Neural cell (in vitro differentiated cells): ENCODE measurements at regions not wholly inside any gene's neighbourhood (a gene's known extent, or its start where the extent isn't known, plus 50 kb on each side); places are given as distances from the start of the nearest gene placed in this dataset.

Experiments used
- H2AFZ ChIP-seq: fragments of 200-600, 300-800 bp; sonication (generic), shearing (Covaris generic); 2 replicates; pipeline ENCODE4 v1.6.0; 2014; ENCODE audit warnings: low read depth, mild to moderate bottlenecking, antibody characterized with exemption, low read length, moderate library complexity
- H3F3A ChIP-seq: fragments of 200-600 bp; shearing (Covaris generic); 2 replicates; pipeline ENCODE4 v1.6.1; 2016; ENCODE audit warnings: mild to moderate bottlenecking, moderate library complexity, mixed read lengths, antibody characterized with exemption, low read length; ENCODE audit not compliant: insufficient read depth, poor library complexity, severe bottlenecking
- H3K27ac ChIP-seq: fragments of 200-600, 300-800 bp; sonication (generic), shearing (Covaris generic); 2 replicates; pipeline ENCODE4 v1.5.1; 2014; ENCODE audit warnings: mild to moderate bottlenecking, low read length, moderate library complexity
- H3K27me3 ChIP-seq: fragments of 300-800, 200-600 bp; sonication (generic), shearing (Covaris generic); 2 replicates; pipeline ENCODE4 v1.6.0; 2014; ENCODE audit warnings: mild to moderate bottlenecking, low read depth, low read length, moderate library complexity; ENCODE audit not compliant: insufficient read depth
- H3K36me3 ChIP-seq: fragments of 300-800, 200-600 bp; sonication (generic), shearing (Covaris generic); 2 replicates; pipeline ENCODE4 v1.5.1; 2014; ENCODE audit warnings: mild to moderate bottlenecking, antibody characterized with exemption, low read length, moderate library complexity; ENCODE audit not compliant: insufficient read depth
- H3K4me2 ChIP-seq: fragments of 300-800, 200-600 bp; sonication (generic), shearing (Covaris generic); 2 replicates; pipeline ENCODE4 v1.6.0; 2014; ENCODE audit warnings: mild to moderate bottlenecking, low read length
- H3K4me3 ChIP-seq: fragments of 300-800, 200-600 bp; sonication (generic), shearing (Covaris generic); 2 replicates; pipeline ENCODE4 v1.5.1; 2014; ENCODE audit warnings: mild to moderate bottlenecking, low read length, moderate library complexity
- H3K79me2 ChIP-seq: fragments of 200-600 bp; shearing (Covaris generic); replicated peaks from 2 replicates; pipeline ENCODE4 v1.6.0; 2014; ENCODE audit warnings: mild to moderate bottlenecking, low read length, moderate library complexity; ENCODE audit not compliant: insufficient read depth
- H3K9ac ChIP-seq: fragments of 300-800, 200-600 bp; sonication (generic), shearing (Covaris generic); 2 replicates; pipeline ENCODE4 v1.6.1; 2016; ENCODE audit warnings: mild to moderate bottlenecking, low read length, mixed read lengths
- H3K9me2 ChIP-seq: fragments of 200-600 bp; shearing (Covaris generic); 2 replicates; pipeline ENCODE4 v1.6.1; 2016; ENCODE audit warnings: mild to moderate bottlenecking, low read length, mixed read lengths; ENCODE audit not compliant: insufficient read depth
- H3K9me3 ChIP-seq: fragments of 200-600, 300-800 bp; sonication (generic), shearing (Covaris generic); 2 replicates; pipeline ENCODE4 v1.6.1; 2016; ENCODE audit warnings: mild to moderate bottlenecking, mixed run types, low read length, moderate library complexity, mixed read lengths
- H4K20me1 ChIP-seq: fragments of 200-600 bp; shearing (Covaris generic); 2 replicates; pipeline ENCODE4 v1.6.1; 2016; ENCODE audit warnings: mild to moderate bottlenecking, mixed run types; ENCODE audit not compliant: insufficient read depth
- EP300 ChIP-seq: fragments of 450-650 bp; conservative IDR thresholded peaks from 2 replicates; pipeline ENCODE4 v1.6.1; 2014; ENCODE audit warnings: antibody characterized with exemption, mild to moderate bottlenecking, moderate library complexity; ENCODE audit not compliant: poor library complexity, severe bottlenecking
- EZH2 ChIP-seq: fragments of 200-600, 300-800 bp; shearing (Covaris generic), sonication (generic); IDR thresholded peaks from 2 replicates; pipeline ENCODE4 v1.6.1; 2014; ENCODE audit warnings: antibody characterized with exemption, low read length, borderline replicate concordance, mild to moderate bottlenecking; ENCODE audit not compliant: insufficient read depth, poor library complexity, severe bottlenecking
- MXI1 ChIP-seq: fragments of 450-650 bp; conservative IDR thresholded peaks from 2 replicates; pipeline ENCODE4 v1.6.1; 2014; ENCODE audit warnings: antibody characterized with exemption, mild to moderate bottlenecking; ENCODE audit not compliant: poor library complexity, severe bottlenecking
- POLR2AphosphoS5 ChIP-seq: IDR thresholded peaks from 2 replicates; pipeline ENCODE4 v1.6.1; 2012
- RAD21 ChIP-seq: fragments of 450-650 bp; conservative IDR thresholded peaks from 2 replicates; pipeline ENCODE4 v1.6.1; 2014; ENCODE audit warnings: antibody characterized with exemption, mild to moderate bottlenecking, moderate library complexity
- SMC3 ChIP-seq: fragments of 450-650 bp; conservative IDR thresholded peaks from 2 replicates; pipeline ENCODE4 v1.6.1; 2014; ENCODE audit warnings: antibody characterized with exemption, mild to moderate bottlenecking, moderate library complexity; ENCODE audit not compliant: poor library complexity
- TAF1 ChIP-seq: IDR thresholded peaks from 2 replicates; pipeline ENCODE4 v1.6.1; 2012; ENCODE audit warnings: low read depth
- TF ChIP-seq, protein P1 (sequence below): IDR thresholded peaks from 2 replicates; pipeline ENCODE4 v1.6.1; 2012; ENCODE audit warnings: borderline replicate concordance
- TF ChIP-seq, protein P2 (sequence below): fragments of 450-650 bp; IDR thresholded peaks from 2 replicates; pipeline ENCODE4 v1.5.1; 2014; ENCODE audit warnings: antibody characterized with exemption, mild to moderate bottlenecking, moderate library complexity; ENCODE audit not compliant: poor library complexity, severe bottlenecking

DNA sequence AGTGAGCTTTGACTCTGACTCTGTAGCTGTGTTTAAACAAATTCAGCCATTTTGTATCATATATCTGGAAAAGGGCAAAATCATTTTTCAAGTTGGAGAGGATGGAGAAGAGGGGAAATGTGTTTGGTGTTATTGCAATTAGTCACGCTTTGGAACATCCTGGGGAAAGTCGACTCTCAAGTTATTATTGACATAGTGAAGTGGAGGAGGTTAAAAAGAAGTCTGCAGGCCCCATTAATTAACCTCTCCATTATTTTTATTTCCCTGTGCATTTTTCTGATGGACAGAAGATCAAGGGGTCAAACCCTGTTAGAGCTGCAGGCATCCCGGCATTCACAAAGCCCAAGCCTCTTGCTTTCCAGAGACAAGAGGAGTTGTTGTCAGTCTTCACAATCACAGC is 132.6 kb downstream of the TEX36 start:
- Histone ChIP-seq H2AFZ (no peak overlapping the region), H3K4me2 (no peak overlapping the region), H3K27ac (no peak overlapping the region), H3K27me3 (no peaks in the 10 kb centered on the region), H3K9me3 (no peaks in the 10 kb centered on the region), H3F3A (no peaks in the 10 kb centered on the region), H3K36me3 (no peaks in the 10 kb centered on the region), H3K4me3 (no peak overlapping the region), H3K9ac (no peak overlapping the region), H3K9me2 (no peaks in the 10 kb centered on the region), H3K79me2 (no peaks in the 10 kb centered on the region), H4K20me1 (no peaks in the 10 kb centered on the region)
- TF ChIP-seq, protein P1, sequence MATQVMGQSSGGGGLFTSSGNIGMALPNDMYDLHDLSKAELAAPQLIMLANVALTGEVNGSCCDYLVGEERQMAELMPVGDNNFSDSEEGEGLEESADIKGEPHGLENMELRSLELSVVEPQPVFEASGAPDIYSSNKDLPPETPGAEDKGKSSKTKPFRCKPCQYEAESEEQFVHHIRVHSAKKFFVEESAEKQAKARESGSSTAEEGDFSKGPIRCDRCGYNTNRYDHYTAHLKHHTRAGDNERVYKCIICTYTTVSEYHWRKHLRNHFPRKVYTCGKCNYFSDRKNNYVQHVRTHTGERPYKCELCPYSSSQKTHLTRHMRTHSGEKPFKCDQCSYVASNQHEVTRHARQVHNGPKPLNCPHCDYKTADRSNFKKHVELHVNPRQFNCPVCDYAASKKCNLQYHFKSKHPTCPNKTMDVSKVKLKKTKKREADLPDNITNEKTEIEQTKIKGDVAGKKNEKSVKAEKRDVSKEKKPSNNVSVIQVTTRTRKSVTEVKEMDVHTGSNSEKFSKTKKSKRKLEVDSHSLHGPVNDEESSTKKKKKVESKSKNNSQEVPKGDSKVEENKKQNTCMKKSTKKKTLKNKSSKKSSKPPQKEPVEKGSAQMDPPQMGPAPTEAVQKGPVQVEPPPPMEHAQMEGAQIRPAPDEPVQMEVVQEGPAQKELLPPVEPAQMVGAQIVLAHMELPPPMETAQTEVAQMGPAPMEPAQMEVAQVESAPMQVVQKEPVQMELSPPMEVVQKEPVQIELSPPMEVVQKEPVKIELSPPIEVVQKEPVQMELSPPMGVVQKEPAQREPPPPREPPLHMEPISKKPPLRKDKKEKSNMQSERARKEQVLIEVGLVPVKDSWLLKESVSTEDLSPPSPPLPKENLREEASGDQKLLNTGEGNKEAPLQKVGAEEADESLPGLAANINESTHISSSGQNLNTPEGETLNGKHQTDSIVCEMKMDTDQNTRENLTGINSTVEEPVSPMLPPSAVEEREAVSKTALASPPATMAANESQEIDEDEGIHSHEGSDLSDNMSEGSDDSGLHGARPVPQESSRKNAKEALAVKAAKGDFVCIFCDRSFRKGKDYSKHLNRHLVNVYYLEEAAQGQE, result no peak
- no peak for TF ChIP-seq TAF1
- TF ChIP-seq SMC3, result no peak
- no peak for TF ChIP-seq RAD21
- no peak for TF ChIP-seq MXI1
- TF ChIP-seq EZH2, result no peak
- no peak for TF ChIP-seq EP300
- TF ChIP-seq POLR2AphosphoS5, result no peak

DNA sequence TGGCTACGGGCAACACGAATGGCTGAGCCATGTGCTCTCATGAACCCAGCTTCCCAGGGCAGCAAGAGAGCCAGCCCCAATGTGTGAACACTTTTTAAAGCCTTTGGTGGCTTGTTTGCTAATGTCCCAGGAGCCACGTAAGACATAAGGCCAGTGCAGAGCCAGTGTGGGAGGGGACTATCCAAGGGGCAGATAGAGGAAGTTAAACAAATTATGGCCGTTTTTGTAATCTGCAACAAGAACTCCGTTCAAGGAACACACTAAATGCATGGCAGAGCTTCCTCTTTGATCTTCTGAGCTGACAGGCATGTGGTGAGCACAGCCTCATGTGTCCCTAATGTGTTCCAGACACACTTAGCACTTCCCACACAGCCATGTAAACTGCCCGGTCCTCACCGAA is 133.3 kb downstream of the TEX36 start:
- Histone ChIP-seq H3K9me2 (no peaks in the 10 kb centered on the region), H3K4me3 (no peak overlapping the region), H3K4me2 (no peak overlapping the region), H3K9ac (no peak overlapping the region), H3K9me3 (no peaks in the 10 kb centered on the region), H4K20me1 (no peaks in the 10 kb centered on the region), H2AFZ (no peak overlapping the region), H3K79me2 (no peaks in the 10 kb centered on the region), H3K27me3 (no peaks in the 10 kb centered on the region), H3F3A (no peaks in the 10 kb centered on the region), H3K27ac (no peak overlapping the region), H3K36me3 (no peaks in the 10 kb centered on the region)
- no peak for TF ChIP-seq TAF1
- no peak for TF ChIP-seq RAD21
- TF ChIP-seq SMC3, result no peak
- no peak for TF ChIP-seq MXI1
- TF ChIP-seq, protein P2, sequence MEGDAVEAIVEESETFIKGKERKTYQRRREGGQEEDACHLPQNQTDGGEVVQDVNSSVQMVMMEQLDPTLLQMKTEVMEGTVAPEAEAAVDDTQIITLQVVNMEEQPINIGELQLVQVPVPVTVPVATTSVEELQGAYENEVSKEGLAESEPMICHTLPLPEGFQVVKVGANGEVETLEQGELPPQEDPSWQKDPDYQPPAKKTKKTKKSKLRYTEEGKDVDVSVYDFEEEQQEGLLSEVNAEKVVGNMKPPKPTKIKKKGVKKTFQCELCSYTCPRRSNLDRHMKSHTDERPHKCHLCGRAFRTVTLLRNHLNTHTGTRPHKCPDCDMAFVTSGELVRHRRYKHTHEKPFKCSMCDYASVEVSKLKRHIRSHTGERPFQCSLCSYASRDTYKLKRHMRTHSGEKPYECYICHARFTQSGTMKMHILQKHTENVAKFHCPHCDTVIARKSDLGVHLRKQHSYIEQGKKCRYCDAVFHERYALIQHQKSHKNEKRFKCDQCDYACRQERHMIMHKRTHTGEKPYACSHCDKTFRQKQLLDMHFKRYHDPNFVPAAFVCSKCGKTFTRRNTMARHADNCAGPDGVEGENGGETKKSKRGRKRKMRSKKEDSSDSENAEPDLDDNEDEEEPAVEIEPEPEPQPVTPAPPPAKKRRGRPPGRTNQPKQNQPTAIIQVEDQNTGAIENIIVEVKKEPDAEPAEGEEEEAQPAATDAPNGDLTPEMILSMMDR, result no peak

DNA sequence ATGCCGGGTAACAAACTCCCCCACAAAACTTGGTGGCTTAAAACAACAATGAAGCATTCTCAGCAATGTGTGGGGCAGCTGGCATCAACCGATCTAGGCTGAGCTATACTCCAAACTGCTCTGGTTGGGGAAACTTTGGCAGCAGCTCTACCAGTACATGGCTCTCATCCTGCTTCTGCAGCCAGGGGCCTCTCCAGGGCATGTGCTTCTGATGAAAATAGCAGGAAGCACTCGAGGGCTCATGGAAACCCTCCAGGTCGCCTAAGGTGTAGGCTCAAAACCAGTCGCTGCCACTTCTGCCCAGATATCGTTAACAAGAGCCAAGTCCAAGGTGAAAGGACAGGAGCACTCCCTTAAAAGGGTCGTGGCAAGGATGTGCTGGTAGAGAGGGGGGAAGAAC is 134.1 kb downstream of the TEX36 start:
- Histone ChIP-seq H3K4me3 (no peak overlapping the region), H3K9ac (no peak overlapping the region), H3K27me3 (no peaks in the 10 kb centered on the region), H4K20me1 (no peaks in the 10 kb centered on the region), H3K9me2 (no peaks in the 10 kb centered on the region), H3K79me2 (no peaks in the 10 kb centered on the region), H2AFZ (no peak overlapping the region), H3K27ac (no peak overlapping the region), H3K9me3 (no peaks in the 10 kb centered on the region), H3K4me2 (no peak overlapping the region), H3K36me3 (no peaks in the 10 kb centered on the region), H3F3A (no peaks in the 10 kb centered on the region)
- TF ChIP-seq SMC3 (no peak), RAD21 (no peak), MXI1 (no peak), POLR2AphosphoS5 (no peak), EZH2 (no peak), EP300 (no peak), TAF1 (no peak)
- TF ChIP-seq, protein P1, result no peak
- TF ChIP-seq, protein P2, result no peak
